HG02623 (cell line): ENCODE measurements at regions not wholly inside any gene's neighbourhood (a gene's known extent, or its start where the extent isn't known, plus 50 kb on each side); places are given as distances from the start of the nearest gene placed in this dataset.

Experiments used
- ATAC-seq: cut with Tn5 transposase; IDR thresholded peaks from one replicate; pipeline ENCODE4 v1.9.1; 2021; ENCODE audit warnings: moderate library complexity; ENCODE audit not compliant: unreplicated experiment

DNA sequence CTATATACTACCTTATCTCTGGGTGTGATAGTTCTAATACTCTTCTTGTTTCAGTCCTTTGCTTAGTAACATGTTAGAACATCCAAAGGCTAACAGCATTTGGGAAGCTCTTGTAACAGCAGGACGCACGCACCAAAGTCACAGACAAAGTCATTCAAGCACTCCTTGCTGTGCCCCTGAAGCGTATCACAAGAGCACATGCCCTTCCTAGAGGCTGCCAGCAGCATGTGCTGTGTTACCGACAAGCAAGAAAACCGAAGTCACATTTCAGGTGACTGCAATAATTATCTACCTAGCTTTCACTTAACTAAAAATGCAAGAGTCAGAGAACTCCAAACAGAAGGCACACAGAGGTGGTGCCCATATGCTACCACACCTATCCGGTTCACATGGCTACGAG lies 194.1 kb downstream of the KLF12 start:
- ATAC-seq, result no peak

DNA sequence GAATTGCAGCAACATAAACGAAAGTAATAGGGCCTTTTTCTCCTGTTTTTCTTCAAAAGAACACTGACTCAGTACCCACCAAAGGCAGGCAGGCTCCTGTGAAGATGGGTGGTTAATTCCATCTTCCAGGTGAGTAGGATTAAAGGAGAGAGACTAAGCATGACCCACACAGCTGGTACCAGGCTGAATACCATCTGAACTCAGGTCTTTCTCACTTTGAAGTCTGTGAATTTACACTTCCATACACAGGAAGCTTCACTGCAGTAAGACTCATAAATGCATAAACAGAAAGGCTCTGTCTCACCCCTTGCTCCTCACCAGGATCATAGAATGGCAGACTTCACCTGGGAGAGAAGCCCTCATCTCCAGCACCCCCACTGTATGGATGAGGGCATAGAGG lies 194.6 kb downstream of the KLF12 start:
- ATAC-seq, result no peak

DNA sequence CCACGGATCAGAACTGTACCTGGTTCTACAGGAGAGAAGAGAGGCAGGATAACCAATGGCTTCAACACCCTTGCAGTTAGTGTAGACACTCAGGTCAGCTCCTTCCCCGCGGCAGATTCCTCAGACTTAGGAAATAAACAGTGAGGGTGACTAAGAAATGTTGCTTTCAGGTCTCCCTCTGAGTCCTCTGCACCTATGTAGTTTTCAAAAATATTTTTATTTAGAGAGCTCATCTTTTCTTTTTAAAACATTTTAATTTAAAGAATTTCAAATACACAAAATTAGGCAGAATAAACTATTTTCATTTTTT lies 195.2 kb downstream of the KLF12 start:
- no peak for ATAC-seq

DNA sequence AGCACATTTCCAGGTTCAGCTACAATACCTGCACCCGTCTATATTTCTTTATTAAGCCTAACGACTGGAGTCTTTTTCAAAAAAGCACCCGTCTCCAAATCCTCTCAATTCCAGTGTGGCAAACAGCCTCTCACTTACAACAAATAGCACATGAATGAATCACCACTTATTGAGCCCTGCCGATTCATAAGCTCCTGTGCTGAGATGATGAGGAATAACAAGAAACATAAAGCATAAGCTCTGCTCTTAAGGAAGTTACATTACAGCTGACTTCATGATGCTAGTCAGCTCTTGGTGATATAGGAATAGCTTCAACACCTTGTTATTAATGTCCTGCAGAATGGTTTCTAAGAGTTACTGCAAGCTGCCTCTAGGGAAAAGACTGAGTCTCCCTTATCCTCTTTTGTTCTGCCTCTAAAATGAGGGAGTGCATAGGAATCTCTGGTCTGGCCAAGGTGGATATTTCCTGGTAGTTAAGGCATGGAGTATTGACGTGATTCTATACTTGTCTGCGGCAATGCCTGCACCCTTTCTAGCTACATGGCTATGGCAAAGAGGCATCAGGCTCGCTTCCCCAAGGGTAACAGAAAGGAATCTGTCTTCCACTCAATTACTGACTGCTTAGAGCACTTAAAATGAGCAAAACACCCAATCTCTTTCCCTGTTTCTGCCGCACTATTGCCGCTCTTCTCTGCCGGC lies 195.7 kb downstream of the KLF12 start:
- no peak for ATAC-seq

DNA sequence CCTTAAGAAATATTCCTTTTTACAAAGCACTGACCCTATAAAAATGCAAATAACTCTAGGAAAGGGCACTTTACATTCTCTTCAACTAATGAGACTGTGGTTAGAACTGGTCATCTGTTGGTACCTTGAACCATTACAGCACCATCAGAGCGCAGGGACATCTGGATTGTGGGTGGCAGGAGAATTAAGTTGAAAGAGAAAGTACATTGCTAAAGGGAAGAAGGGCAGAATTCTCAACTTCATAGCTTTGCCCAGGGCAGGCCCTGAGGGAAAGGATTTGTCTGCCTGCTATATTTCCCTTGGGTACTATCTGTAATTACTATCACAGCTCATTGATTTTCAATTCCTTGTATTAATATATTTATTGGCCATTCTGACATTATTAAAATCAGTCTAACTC lies 196.8 kb downstream of the KLF12 start:
- no peak for ATAC-seq

DNA sequence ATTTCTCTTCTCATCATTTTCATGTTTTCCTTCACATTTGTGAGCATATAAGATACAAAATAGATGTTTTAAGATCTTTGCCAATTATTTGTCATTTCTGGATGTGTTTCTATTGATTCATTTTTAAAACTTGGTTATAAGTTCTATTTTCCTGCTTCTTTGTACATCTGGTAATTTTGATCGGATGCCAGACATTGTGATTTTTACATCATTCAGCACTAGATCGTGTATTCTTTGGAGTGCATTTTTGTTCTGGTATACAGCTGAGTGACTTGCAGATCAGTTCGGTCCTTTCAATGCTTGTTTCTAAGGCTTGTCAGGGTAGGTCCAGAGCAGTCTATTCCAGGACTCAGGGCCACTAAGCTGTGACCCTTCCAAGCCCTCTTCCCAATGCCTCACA lies 198.2 kb downstream of the KLF12 start:
- ATAC-seq, result no peak

DNA sequence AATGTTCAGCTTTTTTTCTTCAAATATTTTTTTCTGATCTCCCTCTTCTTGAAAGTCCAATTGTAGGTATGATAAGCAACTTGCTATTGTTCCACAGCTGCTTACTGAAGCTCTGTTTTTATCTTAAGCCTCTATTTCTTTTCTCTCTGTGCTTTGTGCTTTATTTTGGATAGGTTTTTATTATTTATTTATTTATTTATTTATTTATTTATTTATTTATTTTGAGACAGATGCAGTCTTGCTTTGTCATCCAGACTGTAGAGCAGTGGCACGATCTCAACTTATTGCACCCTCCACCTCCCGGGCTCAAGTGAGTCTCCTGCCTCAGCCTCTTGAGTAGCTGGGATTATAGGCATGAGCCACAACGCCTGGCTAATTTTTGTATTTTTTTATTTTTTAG lies 199.4 kb downstream of the KLF12 start:
- ATAC-seq, result no peak

DNA sequence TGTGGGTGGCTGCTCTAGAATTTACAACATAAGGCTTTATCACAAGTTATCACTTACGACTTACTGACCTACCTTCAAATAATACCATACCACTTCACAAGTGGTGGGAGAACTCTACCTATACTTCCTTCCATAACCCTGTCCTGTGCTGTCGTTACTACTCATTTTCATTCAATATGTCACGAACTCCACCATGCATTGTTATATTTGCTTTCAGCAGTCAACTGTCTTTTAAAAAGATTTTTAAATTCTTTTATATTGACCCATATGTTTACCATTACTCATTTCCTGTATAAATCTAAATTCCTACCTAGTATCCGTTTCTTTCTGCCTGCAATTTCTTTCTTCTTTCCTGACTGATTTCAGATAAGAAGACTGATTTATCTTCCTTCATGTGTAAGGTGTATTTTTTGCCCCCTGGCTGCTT lies 200.0 kb downstream of the KLF12 start:
- ATAC-seq, result no peak

DNA sequence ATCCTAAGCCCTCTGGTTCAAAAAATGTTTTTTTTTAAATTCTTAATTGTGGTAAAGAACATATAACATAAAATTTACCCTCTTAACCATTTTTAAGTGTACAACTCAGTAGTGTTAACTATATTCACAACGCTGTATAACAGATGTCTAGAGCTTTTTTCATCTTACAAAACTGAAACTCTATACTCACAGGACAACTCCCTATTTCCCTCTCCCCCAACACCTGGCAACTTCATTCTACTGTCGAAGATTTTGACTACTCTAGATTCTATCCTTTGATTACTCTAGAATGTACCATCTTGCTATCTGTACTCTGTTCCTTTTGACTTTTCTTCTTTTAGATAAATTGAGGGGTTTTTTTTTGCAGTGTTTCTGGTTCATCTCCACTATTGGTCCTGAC lies 200.4 kb downstream of the KLF12 start:
- no peak for ATAC-seq

DNA sequence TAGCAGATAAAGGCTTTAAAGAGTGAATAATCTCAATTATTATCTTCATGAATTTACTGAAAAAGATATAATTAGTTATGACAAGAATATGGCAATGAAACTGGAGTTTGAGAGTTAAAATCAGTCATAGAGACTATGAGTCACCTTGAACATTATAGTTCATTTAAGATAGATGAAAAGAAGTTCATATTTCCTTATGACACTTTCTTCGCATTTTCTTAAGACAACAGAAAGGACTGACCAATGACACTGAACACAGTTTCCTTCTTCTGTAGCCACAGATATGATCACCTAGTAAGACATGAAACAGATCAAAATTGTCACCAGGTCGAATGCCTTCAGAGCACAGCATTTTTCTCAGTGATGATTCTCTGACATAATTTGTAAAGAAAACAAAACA lies 202.1 kb downstream of the KLF12 start:
- no peak for ATAC-seq

DNA sequence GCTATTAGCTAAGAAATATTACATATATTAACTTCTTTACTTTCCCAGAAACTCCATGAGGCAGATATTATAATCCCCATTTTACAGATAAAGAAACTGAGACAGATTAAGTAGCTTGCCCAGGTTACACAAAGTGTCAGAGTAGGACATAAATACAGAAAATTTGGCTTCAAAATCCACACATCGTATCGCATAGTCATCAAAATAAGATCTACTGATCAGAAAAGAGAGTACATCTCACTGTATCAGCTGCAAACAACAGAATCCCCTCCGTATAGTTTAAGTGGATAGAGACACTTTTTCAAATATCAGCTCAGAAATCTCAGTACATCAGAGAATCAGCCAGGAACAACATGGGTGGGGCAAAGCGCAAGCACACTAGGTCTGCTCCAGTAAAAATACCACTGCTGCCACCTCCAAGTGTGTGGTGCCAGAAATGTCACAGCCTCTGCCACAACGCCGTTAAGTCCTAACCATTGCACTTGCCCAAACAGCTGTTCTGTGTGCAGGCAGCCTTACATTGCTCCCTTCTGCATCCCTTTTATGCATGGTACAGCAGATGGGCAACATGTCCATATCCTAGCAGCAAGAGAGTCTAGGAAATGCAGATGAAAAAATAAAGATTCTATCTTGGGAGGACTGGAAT lies 204.8 kb downstream of the KLF12 start:
- no peak for ATAC-seq

DNA sequence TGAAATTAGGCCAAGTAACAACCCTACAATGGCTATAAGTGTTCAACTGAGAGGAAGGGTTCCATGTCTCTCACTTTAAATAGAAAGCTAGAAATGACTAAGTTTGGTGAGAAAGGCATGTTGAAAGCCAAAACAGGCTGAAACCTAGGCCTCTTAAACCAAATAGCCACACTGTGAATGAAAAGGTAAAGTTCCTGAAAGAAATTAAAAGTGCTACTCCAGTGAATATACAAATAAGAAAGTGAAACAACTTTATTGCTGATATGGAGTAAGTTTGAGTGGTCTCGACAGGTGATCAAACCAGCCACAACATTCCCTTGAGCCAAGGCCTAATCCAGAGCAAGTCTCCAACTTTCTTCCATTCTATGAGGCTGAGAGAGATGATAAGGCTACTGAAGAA lies 209.6 kb downstream of the KLF12 start:
- peak; percentile 92 for ATAC-seq

DNA sequence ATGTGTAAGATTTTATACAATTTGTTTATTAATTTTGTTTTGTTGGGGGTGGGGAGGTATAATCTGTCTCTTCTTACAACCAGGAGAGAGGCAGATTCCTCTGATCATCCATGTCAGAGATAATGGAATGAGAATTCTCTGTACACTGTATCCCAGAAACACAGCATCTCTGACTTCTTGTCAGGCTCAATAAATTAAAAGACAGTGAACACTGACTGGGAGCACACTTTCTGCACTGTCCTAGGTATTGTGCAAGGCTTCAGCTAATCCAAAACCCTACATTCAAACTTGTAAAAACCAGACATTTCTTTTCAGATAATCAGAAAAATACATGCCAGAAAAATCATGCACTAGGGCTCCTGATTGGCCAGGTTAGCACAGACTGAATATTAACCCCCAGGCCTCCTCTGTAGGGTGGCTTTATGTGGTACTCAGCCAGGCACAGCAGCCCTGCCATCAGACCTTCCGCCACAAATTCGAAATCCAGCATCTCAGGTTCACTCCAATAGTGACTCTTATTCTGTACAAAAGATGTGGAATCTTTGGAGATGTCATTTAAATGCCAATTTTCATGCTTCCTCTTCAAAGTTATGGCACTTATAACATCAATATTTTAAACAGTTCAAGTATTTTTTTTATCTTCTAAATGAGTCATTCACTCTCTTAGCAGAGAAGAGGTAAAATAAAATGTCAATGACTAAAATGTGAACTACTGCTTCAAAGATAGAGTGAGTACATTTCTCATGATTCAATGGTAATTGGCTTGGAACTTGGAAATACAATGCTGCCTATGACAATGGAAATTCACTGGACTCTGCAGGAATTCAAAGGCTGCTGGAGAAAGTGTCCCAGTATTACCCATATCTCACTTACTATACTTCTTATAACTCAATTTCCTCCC lies 211.5 kb downstream of the KLF12 start:
- no peak for ATAC-seq

DNA sequence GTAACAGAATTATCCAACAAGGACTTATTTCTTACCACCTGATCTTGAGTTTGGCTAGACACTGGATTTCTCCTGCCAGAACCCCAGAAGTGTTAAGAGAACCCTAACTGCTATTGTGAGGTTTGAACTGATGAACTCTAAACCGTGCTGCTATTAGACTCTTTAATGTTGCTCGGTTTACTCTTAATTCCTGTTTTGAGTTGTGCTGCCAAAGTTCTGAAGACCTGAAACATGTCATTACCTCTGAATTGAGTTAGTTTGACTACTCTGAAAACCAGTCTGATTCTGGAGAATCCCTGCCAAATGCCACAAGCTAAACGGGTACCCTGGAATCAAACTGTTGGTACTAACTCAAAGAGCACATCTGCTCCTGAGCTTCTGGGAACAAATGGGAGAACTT lies 215.5 kb downstream of the KLF12 start:
- no peak for ATAC-seq

DNA sequence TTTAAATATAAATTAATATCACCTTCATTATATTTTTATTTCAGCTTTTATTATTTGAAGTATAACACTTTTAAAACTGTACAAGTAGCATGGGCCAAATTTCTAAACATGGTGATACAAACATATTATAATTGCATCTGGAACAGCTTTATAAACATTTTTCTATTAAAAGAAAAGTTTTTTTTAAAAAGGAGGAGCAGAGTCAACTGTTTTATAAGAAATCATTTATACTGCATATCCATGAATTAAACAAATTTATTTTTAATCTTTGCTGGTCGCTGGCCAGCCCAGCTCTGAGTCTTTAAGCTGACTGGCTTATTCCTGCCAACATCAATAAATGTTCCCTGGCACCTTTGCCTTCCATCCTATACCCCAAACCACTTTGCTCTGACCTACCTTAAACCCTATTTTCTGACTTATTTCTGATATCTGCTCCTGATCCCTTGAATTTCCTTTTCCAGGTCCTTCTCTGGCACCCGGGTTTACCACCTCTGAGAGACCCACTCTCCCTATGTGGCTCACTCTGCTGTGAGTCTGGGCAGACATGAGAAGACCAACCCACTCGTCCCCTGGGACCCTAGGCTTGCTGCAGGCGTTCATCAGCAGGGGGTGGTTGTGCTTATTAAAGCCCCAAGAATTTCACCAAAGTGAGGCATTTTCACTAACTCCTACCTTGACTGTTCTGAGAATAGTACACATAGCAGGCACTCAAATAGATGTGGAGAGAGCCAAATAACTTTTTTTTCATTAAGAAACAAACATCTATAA lies 220.3 kb downstream of the KLF12 start:
- ATAC-seq, result peak; percentile 48

DNA sequence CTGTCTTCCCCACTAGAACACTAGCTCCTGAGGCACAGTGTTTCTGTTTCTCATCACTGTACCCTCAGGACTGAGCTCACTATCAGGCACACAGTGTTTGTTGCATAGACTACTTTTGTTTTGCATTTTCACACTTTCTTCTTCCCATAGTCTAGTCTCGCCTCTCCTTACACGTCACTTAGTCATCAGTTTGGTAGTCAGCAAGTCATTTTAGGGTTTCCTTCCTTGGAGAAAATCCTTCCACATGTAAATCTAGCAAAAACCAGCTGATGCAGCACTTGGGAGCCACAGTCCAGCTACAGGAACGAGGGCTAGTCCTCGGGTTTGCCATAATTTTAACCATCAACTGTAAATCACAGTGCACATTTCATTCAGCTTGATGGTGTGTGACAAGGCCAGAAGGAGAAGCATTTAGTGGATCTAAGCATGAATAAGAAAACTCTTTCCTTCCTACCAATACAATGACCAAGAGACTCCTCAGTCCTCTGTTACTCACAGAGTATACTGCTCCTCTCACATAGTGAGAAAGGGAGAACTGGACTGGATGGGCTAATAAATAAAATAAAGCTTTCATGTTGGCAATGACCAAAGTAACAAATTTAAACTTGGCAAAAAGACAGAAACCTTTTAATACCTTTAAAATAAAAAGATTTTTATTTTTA lies 221.0 kb downstream of the KLF12 start:
- ATAC-seq, result no peak

DNA sequence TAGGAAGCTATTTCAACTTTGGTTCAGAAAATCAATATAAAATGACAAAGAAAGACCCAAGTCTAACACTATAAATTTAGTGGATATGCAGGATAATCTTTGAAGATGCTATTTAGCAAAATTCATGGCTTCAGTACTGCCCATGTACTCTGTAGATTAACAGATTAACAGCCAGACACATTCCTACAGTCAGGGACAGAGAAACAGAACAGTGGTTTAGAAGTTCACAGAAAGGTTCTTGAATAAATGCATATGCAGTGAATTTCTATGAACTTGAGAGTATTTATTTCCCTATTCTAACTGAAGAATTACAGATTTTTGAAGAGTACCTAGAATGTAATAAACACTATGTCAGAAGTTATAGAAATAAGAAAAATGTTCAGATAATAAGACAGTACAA lies 222.8 kb downstream of the KLF12 start:
- ATAC-seq, result no peak

DNA sequence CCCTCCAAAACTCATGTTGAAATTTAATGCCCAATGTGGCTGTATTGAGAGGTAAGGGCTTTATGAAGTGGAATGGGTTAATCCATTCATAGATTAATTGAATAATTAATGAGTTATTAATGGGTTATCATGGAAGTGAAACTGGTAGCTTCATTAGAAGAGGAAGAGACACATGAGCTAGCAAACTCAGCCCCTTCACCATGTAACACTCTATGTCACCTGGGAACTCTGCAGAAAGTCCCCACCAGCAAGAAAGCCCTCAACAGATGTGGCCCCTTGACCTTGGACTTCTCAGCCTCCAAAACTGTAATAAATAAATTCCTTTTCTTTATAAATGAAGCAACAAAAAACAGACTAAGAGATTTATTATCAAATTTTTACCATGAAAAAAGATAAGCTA lies 223.5 kb downstream of the KLF12 start:
- no peak for ATAC-seq

DNA sequence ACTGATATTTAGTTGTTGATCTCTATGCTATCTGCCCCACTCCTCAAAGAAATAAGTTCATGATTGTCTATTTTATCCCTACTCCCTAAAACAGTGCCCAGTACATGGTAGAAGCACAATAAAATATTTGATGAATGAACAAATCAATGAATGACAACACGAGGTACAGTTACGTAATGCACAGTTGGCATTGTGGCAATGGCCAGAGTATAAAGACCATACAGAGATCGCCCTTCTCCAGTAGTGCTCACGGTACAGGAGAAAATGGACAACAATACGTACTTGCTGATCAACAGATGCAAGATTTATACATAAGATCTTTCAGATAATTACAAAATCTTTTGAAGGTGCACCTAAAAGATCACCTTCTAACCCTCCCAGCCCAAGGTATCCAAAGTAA lies 225.4 kb downstream of the KLF12 start:
- ATAC-seq, result no peak

DNA sequence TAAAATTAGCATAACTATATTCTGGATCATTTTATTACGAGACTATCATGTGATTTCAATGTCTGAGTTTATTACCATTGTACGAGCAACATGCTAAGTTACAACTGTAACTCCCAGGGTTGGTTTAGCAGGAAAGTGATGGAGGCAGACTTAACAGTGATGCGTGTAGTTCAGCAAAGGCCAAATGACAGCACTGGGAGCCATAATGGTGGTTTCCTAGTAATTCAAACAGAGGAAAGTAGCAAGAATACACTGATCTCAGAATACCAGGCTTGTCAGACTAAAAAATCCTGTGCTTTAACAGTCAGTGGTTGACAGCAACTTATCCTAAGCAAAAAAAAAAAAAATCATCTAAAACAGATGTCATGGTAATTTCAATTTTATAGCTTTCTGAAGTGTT lies 229.6 kb downstream of the KLF12 start:
- no peak for ATAC-seq

DNA sequence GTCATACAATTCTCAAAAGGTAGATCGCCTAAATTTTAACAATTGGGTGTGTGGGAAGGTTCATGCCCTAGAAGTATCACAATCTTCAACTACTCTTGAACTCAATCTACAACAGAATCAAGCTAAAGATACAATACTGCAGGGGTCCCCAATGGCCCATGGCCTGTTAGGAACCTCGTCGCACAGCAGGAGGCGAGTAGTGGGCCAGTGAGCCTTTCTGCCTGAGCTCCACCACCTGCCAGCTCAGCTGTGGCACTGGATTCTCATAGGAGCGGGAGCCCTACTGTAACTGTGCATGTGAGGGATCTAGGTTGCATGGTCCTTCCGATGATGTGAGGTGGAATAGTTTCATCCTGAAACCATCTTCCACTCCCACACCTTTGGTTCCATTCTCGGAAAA lies 230.6 kb downstream of the KLF12 start:
- no peak for ATAC-seq
